CD14-positive monocyte (primary cell): ENCODE measurements at regions not wholly inside any gene's neighbourhood (a gene's known extent, or its start where the extent isn't known, plus 50 kb on each side); places are given as distances from the start of the nearest gene placed in this dataset.

Experiments
- DNase-seq, 3 donors: peaks; one replicate each; pipeline ENCODE4 v3.0.0-alpha.2; 2011 to 2022
- H2AFZ ChIP-seq: 2 replicates; pipeline ENCODE4 v1.6.0; 2012; ENCODE audit warnings: mild to moderate bottlenecking, low read depth, low read length, inconsistent platforms; ENCODE audit not compliant: insufficient read depth, poor library complexity, severe bottlenecking
- H3K27ac ChIP-seq, 2 donors: 1 replicate in 1 of 2; 2 replicates in 1 of 2; pipeline ENCODE4 v1.5.1; 2012 to 2013; ENCODE audit warnings: low read length in 2 of 2, control low read depth in 1 of 2, inconsistent platforms in 1 of 2, low read depth in 1 of 2, mild to moderate bottlenecking in 1 of 2
- H3K27me3 ChIP-seq, 2 donors: one replicate each; pipeline versions ENCODE4 v1.6.0 to v1.6.1; 2011 to 2013; ENCODE audit warnings: low read length in 2 of 2; ENCODE audit not compliant: control insufficient read depth in 2 of 2, insufficient read depth in 2 of 2
- H3K36me3 ChIP-seq, 2 donors: replicated peaks in 1 of 2; 1 replicate in 1 of 2; 2 replicates in 1 of 2; pipeline versions ENCODE4 v1.5.1 to v1.6.1; 2012 to 2013; ENCODE audit warnings: low read length in 2 of 2, control low read depth in 1 of 2, inconsistent platforms in 1 of 2, mild to moderate bottlenecking in 1 of 2; ENCODE audit not compliant: insufficient read depth in 2 of 2, control insufficient read depth in 1 of 2
- H3K4me1 ChIP-seq, 2 donors: 1 replicate in 1 of 2; 2 replicates in 1 of 2; pipeline versions ENCODE4 v1.5.1 to v1.6.1; 2012 to 2013; ENCODE audit warnings: low read length in 2 of 2, control low read depth in 1 of 2, inconsistent platforms in 1 of 2, mild to moderate bottlenecking in 1 of 2, moderate library complexity in 1 of 2; ENCODE audit not compliant: insufficient read depth in 2 of 2, control insufficient read depth in 1 of 2
- H3K4me2 ChIP-seq: replicated peaks from 2 replicates; pipeline ENCODE3; 2012; ENCODE audit warnings: low read length, moderate library complexity, mild to moderate bottlenecking; ENCODE audit not compliant: poor library complexity, severe bottlenecking; ENCODE audit errors: extremely low read depth
- H3K4me3 ChIP-seq, 3 experiments: fragments of 200-600 bp in 1 of 3; sonication (generic) in 1 of 3; replicated peaks in 1 of 3; 1 replicate in 2 of 3; 2 replicates in 1 of 3; pipeline ENCODE4 v1.5.1; 2011 to 2013; ENCODE audit warnings: low read length in 3 of 3, mild to moderate bottlenecking in 3 of 3, control low read depth in 2 of 3, low read depth in 2 of 3, inconsistent platforms in 1 of 3, moderate library complexity in 1 of 3
- H3K79me2 ChIP-seq: 2 replicates; pipeline ENCODE4 v1.6.0; 2012; ENCODE audit warnings: mild to moderate bottlenecking, control low read depth, inconsistent platforms, low read length, moderate library complexity; ENCODE audit not compliant: insufficient read depth
- H3K9ac ChIP-seq: 2 replicates; pipeline ENCODE4 v1.6.0; 2017; ENCODE audit warnings: low read length, mild to moderate bottlenecking; ENCODE audit not compliant: insufficient read depth, poor library complexity, severe bottlenecking
- H3K9me3 ChIP-seq, 2 donors: replicated peaks in 1 of 2; 1 replicate in 1 of 2; 2 replicates in 1 of 2; pipeline versions ENCODE4 v1.5.1 to v1.6.1; 2012 to 2013; ENCODE audit warnings: low read length in 2 of 2, control low read depth in 1 of 2; ENCODE audit not compliant: control insufficient read depth in 1 of 2, insufficient read depth in 1 of 2
- H4K20me1 ChIP-seq: 2 replicates; pipeline ENCODE4 v1.6.0; 2012; ENCODE audit warnings: mild to moderate bottlenecking, low read length, control low read depth, moderate library complexity; ENCODE audit not compliant: insufficient read depth
- H3K27ac Mint-ChIP-seq, 7 donors: one replicate each; pipeline ENCODE4 v1.8.0; 2020; ENCODE audit warnings: mild to moderate bottlenecking in 7 of 7, mixed read lengths in 7 of 7, moderate library complexity in 6 of 7, inconsistent platforms in 2 of 7
- H3K27me3 Mint-ChIP-seq, 3 donors: one replicate each; pipeline ENCODE4 v1.8.0; 2021 to 2022; ENCODE audit warnings: low read depth in 3 of 3, mild to moderate bottlenecking in 3 of 3, mixed read lengths in 3 of 3, moderate library complexity in 3 of 3, inconsistent platforms in 1 of 3
- H3K36me3 Mint-ChIP-seq, 2 donors: one replicate each; pipeline ENCODE4 v1.8.0; 2020; ENCODE audit warnings: mixed read lengths in 2 of 2, inconsistent platforms in 1 of 2, mild to moderate bottlenecking in 1 of 2
- H3K4me1 Mint-ChIP-seq: one replicate; pipeline ENCODE4 v1.8.0; 2020; ENCODE audit warnings: mild to moderate bottlenecking, mixed read lengths
- H3K4me3 Mint-ChIP-seq, 2 donors: one replicate each; pipeline ENCODE4 v1.8.0; 2020; ENCODE audit warnings: mild to moderate bottlenecking in 2 of 2, mixed read lengths in 2 of 2, moderate library complexity in 1 of 2
- H3K9me3 Mint-ChIP-seq, 7 donors: one replicate each; pipeline ENCODE4 v1.8.0; 2020 to 2022; ENCODE audit warnings: mixed read lengths in 7 of 7, mild to moderate bottlenecking in 6 of 7, moderate library complexity in 6 of 7, inconsistent platforms in 2 of 7
- CTCF ChIP-seq: fragments of 200-600 bp; IDR thresholded peaks from one replicate; pipeline ENCODE4 v1.8.0; 2022; ENCODE audit warnings: antibody characterized with exemption, mild to moderate bottlenecking
- WGBS: methylation state at CpG from one replicate; pipeline ENCODE4 v1.1.5; 2013; ENCODE audit warnings: missing lambda C conversion rate; ENCODE audit not compliant: insufficient coverage; 5-methylcytosine and 5-hydroxymethylcytosine counted together
- intact Hi-C, 2 donors: fragments of 100-400 bp; cut with micrococcal nuclease; formaldehyde crosslinking; loops; one replicate each; pipeline versions ENCODE4 v1.15.0 to v1.15.1; 2023

- Histone ChIP-seq H3K27me3 (peaks cover 0 to 4% of the 10 kb centered on the region in 2 donors), H3K4me2 (no peak overlapping the region), H3K4me1 (no peaks in the 10 kb centered on the region), H3K4me3 (no peak overlapping the region), H3K27ac (no peak overlapping the region), H3K9ac (no peak overlapping the region), H3K79me2 (no peaks in the 10 kb centered on the region), H4K20me1 (no peaks in the 10 kb centered on the region), H3K9me3 (no peaks in the 10 kb centered on the region), H2AFZ (no peak overlapping the region), H3K36me3 (no peaks in the 10 kb centered on the region)
- H3K36me3 Mint-ChIP-seq = no peaks in the 10 kb centered on the region
- DNase-seq = no peak
- H3K4me3 Mint-ChIP-seq = no peak overlapping the region
- no peak overlapping the region for H3K27ac Mint-ChIP-seq
- intact Hi-C loops = no loop called here
- H3K4me1 Mint-ChIP-seq = no peaks in the 10 kb centered on the region
- peaks cover 0 to 3% (median 0%) of the 10 kb centered on the region in 7 donors for H3K9me3 Mint-ChIP-seq
- peaks cover 19 to 37% (median 30%) of the 10 kb centered on the region in 3 donors for H3K27me3 Mint-ChIP-seq
- 92% methylated on average over 18 of the region's 26 CpGs for WGBS
- TF ChIP-seq CTCF = no peak
These were observed 122.7 kb downstream of the FAM53A start for GRCh38 chr4:1561286-1561990.

- no peak overlapping the region for H3K4me3 Mint-ChIP-seq
- Histone ChIP-seq H3K79me2 (no peaks in the 10 kb centered on the region), H3K36me3 (no peaks in the 10 kb centered on the region), H3K9me3 (peaks cover 0 to 4% of the 10 kb centered on the region in 2 donors), H3K9ac (no peak overlapping the region), H2AFZ (no peak overlapping the region), H4K20me1 (no peaks in the 10 kb centered on the region), H3K4me3 (no peak overlapping the region), H3K4me1 (no peaks in the 10 kb centered on the region), H3K27me3 (peaks cover 0 to 4% of the 10 kb centered on the region in 2 donors), H3K4me2 (no peak overlapping the region), H3K27ac (no peak overlapping the region)
- peak overlapping the region in 1 of 7 donors; percentile 4 for H3K27ac Mint-ChIP-seq
- no peak for TF ChIP-seq CTCF
- peaks cover 0 to 8% (median 2%) of the 10 kb centered on the region in 7 donors for H3K9me3 Mint-ChIP-seq
- H3K4me1 Mint-ChIP-seq = no peaks in the 10 kb centered on the region
- intact Hi-C loops = no loop called here
- peaks cover 21 to 37% (median 33%) of the 10 kb centered on the region in 3 donors for H3K27me3 Mint-ChIP-seq
- no peaks in the 10 kb centered on the region for H3K36me3 Mint-ChIP-seq
- no peak for DNase-seq
- WGBS = 89% methylated on average over 39 of the region's 40 CpGs
These were observed 124.0 kb downstream of the FAM53A start for GRCh38 chr4:1559896-1560650.
